GM12878 (cell line): ENCODE measurements at regions not wholly inside any gene's neighbourhood (a gene's known extent, or its start where the extent isn't known, plus 50 kb on each side); places are given as distances from the start of the nearest gene placed in this dataset.

ENCODE experiments used
- ATAC-seq: fragments of 200-7000 bp; cut with Tn5 transposase; 3 replicates; pipeline ENCODE4 v1.9.1; 2020; ENCODE audit warnings: mild to moderate bottlenecking, moderate library complexity
- BruUV-seq: library from RNA; stranded (reverse); fragments of 400-500 nt; replicated peaks from 2 replicates; lab custom pipeline; 2021; lab: Mats Ljungman, UMichigan
- CTCF ChIA-PET: fragments of 300-600 bp; sonication (Branson Sonifier 250); formaldehyde crosslinking; extraction: SDS; loops from one replicate; lab custom pipeline; 2021; ENCODE audit warnings: inconsistent platforms; lab: Yijun Ruan, JAX
- POLR2A ChIA-PET: fragments of 350-600 bp; formaldehyde crosslinking; extraction: SDS; loops from one replicate; lab custom pipeline; 2021; ENCODE audit warnings: inconsistent platforms; lab: Charles Lee
- RAD21 ChIA-PET: fragments of 300-600 bp; sonication (Branson Sonifier 250); formaldehyde crosslinking; loops from one replicate; lab custom pipeline; 2023; ENCODE audit warnings: antibody characterized with exemption; ENCODE audit not compliant: unreplicated experiment; lab: Charles Lee
- SMC1A ChIA-PET: fragments of 300-600 bp; sonication (Branson Sonifier 250); formaldehyde crosslinking; loops from one replicate; lab custom pipeline; 2023; ENCODE audit not compliant: unreplicated experiment, uncharacterized antibody; lab: Charles Lee
- DNase-seq: peaks from one replicate; pipeline ENCODE4 v3.0.0-alpha.2; 2011; ENCODE audit warnings: low read depth, low spot score
- FAIRE-seq: peaks from 3 replicates; lab custom pipeline; 2011; peaks lifted over from hg19 to GRCh38; lab: Jason Lieb, UNC
- H2AFZ ChIP-seq: 2 replicates; pipeline ENCODE4 v1.6.0; 2011; ENCODE audit warnings: low read depth, low read length, control low read depth; ENCODE audit not compliant: control insufficient read depth
- H3K27ac ChIP-seq: 2 replicates; pipeline ENCODE4 v1.5.1; 2011; ENCODE audit warnings: control low read depth; ENCODE audit not compliant: control insufficient read depth, insufficient read depth
- H3K27me3 ChIP-seq, 2 experiments: replicated peaks in 1 of 2; 2 replicates each; pipeline versions ENCODE4 v1.6.0 to v1.6.1; 2011; ENCODE audit warnings: low read length in 1 of 2; ENCODE audit not compliant: control insufficient read depth in 2 of 2, insufficient read depth in 2 of 2
- H3K36me3 ChIP-seq, 2 experiments: 2 replicates each; pipeline ENCODE4 v1.5.1; 2011; ENCODE audit warnings: low read length in 1 of 2; ENCODE audit not compliant: control insufficient read depth in 2 of 2, insufficient read depth in 2 of 2
- H3K4me1 ChIP-seq: 2 replicates; pipeline ENCODE4 v1.6.1; 2011; ENCODE audit warnings: mild to moderate bottlenecking, low read length, moderate library complexity, mixed read lengths; ENCODE audit not compliant: control insufficient read depth, insufficient read depth
- H3K4me2 ChIP-seq: 2 replicates; pipeline ENCODE4 v1.6.0; 2011; ENCODE audit warnings: control low read depth; ENCODE audit not compliant: control insufficient read depth, insufficient read depth
- H3K4me3 ChIP-seq: fragments of 200-600 bp; sonication (generic); 2 replicates; pipeline ENCODE4 v1.5.1; 2016
- H3K79me2 ChIP-seq: 2 replicates; pipeline ENCODE4 v1.6.0; 2011; ENCODE audit warnings: low read length; ENCODE audit not compliant: control insufficient read depth, insufficient read depth
- H3K9ac ChIP-seq: 2 replicates; pipeline ENCODE4 v1.8.0; 2011; ENCODE audit warnings: low read length, control low read depth, mixed read lengths; ENCODE audit not compliant: control insufficient read depth, insufficient read depth
- H3K9me3 ChIP-seq: replicated peaks from 3 replicates; pipeline ENCODE4 v1.5.1; 2011; ENCODE audit warnings: mild to moderate bottlenecking, low read length; ENCODE audit not compliant: control insufficient read depth, insufficient read depth
- H4K20me1 ChIP-seq: 2 replicates; pipeline ENCODE4 v1.6.0; 2011; ENCODE audit not compliant: control insufficient read depth, insufficient read depth
- DPF2 ChIP-seq: fragments of 450-650 bp; IDR thresholded peaks from 2 replicates; pipeline ENCODE4 v1.6.1; 2017; ENCODE audit warnings: mild to moderate bottlenecking
- E2F8 ChIP-seq: fragments of 450-650 bp; IDR thresholded peaks from 2 replicates; pipeline ENCODE4 v1.6.1; 2018; ENCODE audit warnings: mild to moderate bottlenecking, low read depth, moderate library complexity; ENCODE audit not compliant: partially characterized antibody
- IRF5 ChIP-seq: fragments of 450-650 bp; IDR thresholded peaks from 2 replicates; pipeline ENCODE4 v1.6.1; 2017; ENCODE audit warnings: borderline replicate concordance
- KAT2A ChIP-seq: conservative IDR thresholded peaks from 2 replicates; pipeline ENCODE4 v1.6.1; 2011; ENCODE audit warnings: low read depth, low read length; ENCODE audit not compliant: control insufficient read depth
- MYC ChIP-seq: IDR thresholded peaks from 2 replicates; pipeline ENCODE4 v1.6.1; 2011; ENCODE audit warnings: mild to moderate bottlenecking, low read length, moderate library complexity, inconsistent platforms; ENCODE audit not compliant: insufficient read depth, insufficient replicate concordance, insufficient read length, severe bottlenecking
- NKRF ChIP-seq: fragments of 450-650 bp; conservative IDR thresholded peaks from 2 replicates; pipeline ENCODE4 v1.6.1; 2017; ENCODE audit warnings: mild to moderate bottlenecking, moderate library complexity
- SMAD5 ChIP-seq: IDR thresholded peaks from 2 replicates; pipeline ENCODE4 v1.6.1; 2016; ENCODE audit warnings: antibody characterized with exemption, low read depth
- WGBS: methylation state at CpG from one replicate; pipeline ENCODE4 v1.1.6; 2016; ENCODE audit warnings: low lambda C conversion rate; ENCODE audit not compliant: insufficient replicate concordance, insufficient coverage; ENCODE audit errors: missing lambda C conversion rate; 5-methylcytosine and 5-hydroxymethylcytosine counted together
- in situ Hi-C: fragments of 300-500 bp; cut with MboI; formaldehyde crosslinking; loops from 9 replicates; pipeline ENCODE4 v1.14.3; 2018; ENCODE audit warnings: mixed read lengths
- intact Hi-C: fragments of 100-400 bp; cut with micrococcal nuclease; formaldehyde crosslinking; loops from one replicate; pipeline ENCODE4 v1.14.2; 2022; ENCODE audit not compliant: unreplicated experiment

GRCh38 chr13:89678466-89679121 is 1668.9 kb upstream of the MIR17HG start:
- Histone ChIP-seq H3K27ac (no peak overlapping the region), H3K4me3 (no peak overlapping the region), H3K36me3 (no peaks in the 10 kb centered on the region), H3K4me2 (no peak overlapping the region), H2AFZ (no peak overlapping the region), H3K79me2 (no peaks in the 10 kb centered on the region), H4K20me1 (no peaks in the 10 kb centered on the region), H3K27me3 (no peaks in the 10 kb centered on the region), H3K4me1 (no peaks in the 10 kb centered on the region), H3K9me3 (no peaks in the 10 kb centered on the region), H3K9ac (no peak overlapping the region)
- ChIA-PET CTCF (no interaction called here), SMC1A (no interaction called here), POLR2A (no interaction called here), RAD21 (no interaction called here)
- no TSS peak for BruUV-seq
- in situ Hi-C loops (no loop called here), intact Hi-C loops (no loop called here)
- WGBS, result 14% methylated on average over 2 of the region's 2 CpGs
- no peak for DNase-seq
- no peak for TF ChIP-seq NKRF
- TF ChIP-seq KAT2A, result no peak
- TF ChIP-seq MYC, result no peak
- TF ChIP-seq E2F8, result no peak
- TF ChIP-seq SMAD5, result no peak
- TF ChIP-seq IRF5, result no peak
- no peak for TF ChIP-seq DPF2
- no peak for FAIRE-seq
- no peak for ATAC-seq
